Neural cell (in vitro differentiated cells): ENCODE measurements at regions not wholly inside any gene's neighbourhood (a gene's known extent, or its start where the extent isn't known, plus 50 kb on each side); places are given as distances from the start of the nearest gene placed in this dataset.

Source experiments
- H2AFZ ChIP-seq: fragments of 200-600, 300-800 bp; sonication (generic), shearing (Covaris generic); 2 replicates; pipeline ENCODE4 v1.6.0; 2014; ENCODE audit warnings: low read depth, mild to moderate bottlenecking, antibody characterized with exemption, low read length, moderate library complexity
- H3F3A ChIP-seq: fragments of 200-600 bp; shearing (Covaris generic); 2 replicates; pipeline ENCODE4 v1.6.1; 2016; ENCODE audit warnings: mild to moderate bottlenecking, moderate library complexity, mixed read lengths, antibody characterized with exemption, low read length; ENCODE audit not compliant: insufficient read depth, poor library complexity, severe bottlenecking
- H3K27ac ChIP-seq: fragments of 200-600, 300-800 bp; sonication (generic), shearing (Covaris generic); 2 replicates; pipeline ENCODE4 v1.5.1; 2014; ENCODE audit warnings: mild to moderate bottlenecking, low read length, moderate library complexity
- H3K27me3 ChIP-seq: fragments of 300-800, 200-600 bp; sonication (generic), shearing (Covaris generic); 2 replicates; pipeline ENCODE4 v1.6.0; 2014; ENCODE audit warnings: mild to moderate bottlenecking, low read depth, low read length, moderate library complexity; ENCODE audit not compliant: insufficient read depth
- H3K36me3 ChIP-seq: fragments of 300-800, 200-600 bp; sonication (generic), shearing (Covaris generic); 2 replicates; pipeline ENCODE4 v1.5.1; 2014; ENCODE audit warnings: mild to moderate bottlenecking, antibody characterized with exemption, low read length, moderate library complexity; ENCODE audit not compliant: insufficient read depth
- H3K4me2 ChIP-seq: fragments of 300-800, 200-600 bp; sonication (generic), shearing (Covaris generic); 2 replicates; pipeline ENCODE4 v1.6.0; 2014; ENCODE audit warnings: mild to moderate bottlenecking, low read length
- H3K4me3 ChIP-seq: fragments of 300-800, 200-600 bp; sonication (generic), shearing (Covaris generic); 2 replicates; pipeline ENCODE4 v1.5.1; 2014; ENCODE audit warnings: mild to moderate bottlenecking, low read length, moderate library complexity
- H3K79me2 ChIP-seq: fragments of 200-600 bp; shearing (Covaris generic); replicated peaks from 2 replicates; pipeline ENCODE4 v1.6.0; 2014; ENCODE audit warnings: mild to moderate bottlenecking, low read length, moderate library complexity; ENCODE audit not compliant: insufficient read depth
- H3K9ac ChIP-seq: fragments of 300-800, 200-600 bp; sonication (generic), shearing (Covaris generic); 2 replicates; pipeline ENCODE4 v1.6.1; 2016; ENCODE audit warnings: mild to moderate bottlenecking, low read length, mixed read lengths
- H3K9me2 ChIP-seq: fragments of 200-600 bp; shearing (Covaris generic); 2 replicates; pipeline ENCODE4 v1.6.1; 2016; ENCODE audit warnings: mild to moderate bottlenecking, low read length, mixed read lengths; ENCODE audit not compliant: insufficient read depth
- H3K9me3 ChIP-seq: fragments of 200-600, 300-800 bp; sonication (generic), shearing (Covaris generic); 2 replicates; pipeline ENCODE4 v1.6.1; 2016; ENCODE audit warnings: mild to moderate bottlenecking, mixed run types, low read length, moderate library complexity, mixed read lengths
- H4K20me1 ChIP-seq: fragments of 200-600 bp; shearing (Covaris generic); 2 replicates; pipeline ENCODE4 v1.6.1; 2016; ENCODE audit warnings: mild to moderate bottlenecking, mixed run types; ENCODE audit not compliant: insufficient read depth
- EP300 ChIP-seq: fragments of 450-650 bp; conservative IDR thresholded peaks from 2 replicates; pipeline ENCODE4 v1.6.1; 2014; ENCODE audit warnings: antibody characterized with exemption, mild to moderate bottlenecking, moderate library complexity; ENCODE audit not compliant: poor library complexity, severe bottlenecking
- EZH2 ChIP-seq: fragments of 200-600, 300-800 bp; shearing (Covaris generic), sonication (generic); IDR thresholded peaks from 2 replicates; pipeline ENCODE4 v1.6.1; 2014; ENCODE audit warnings: antibody characterized with exemption, low read length, borderline replicate concordance, mild to moderate bottlenecking; ENCODE audit not compliant: insufficient read depth, poor library complexity, severe bottlenecking
- MXI1 ChIP-seq: fragments of 450-650 bp; conservative IDR thresholded peaks from 2 replicates; pipeline ENCODE4 v1.6.1; 2014; ENCODE audit warnings: antibody characterized with exemption, mild to moderate bottlenecking; ENCODE audit not compliant: poor library complexity, severe bottlenecking
- POLR2AphosphoS5 ChIP-seq: IDR thresholded peaks from 2 replicates; pipeline ENCODE4 v1.6.1; 2012
- RAD21 ChIP-seq: fragments of 450-650 bp; conservative IDR thresholded peaks from 2 replicates; pipeline ENCODE4 v1.6.1; 2014; ENCODE audit warnings: antibody characterized with exemption, mild to moderate bottlenecking, moderate library complexity
- SMC3 ChIP-seq: fragments of 450-650 bp; conservative IDR thresholded peaks from 2 replicates; pipeline ENCODE4 v1.6.1; 2014; ENCODE audit warnings: antibody characterized with exemption, mild to moderate bottlenecking, moderate library complexity; ENCODE audit not compliant: poor library complexity
- TAF1 ChIP-seq: IDR thresholded peaks from 2 replicates; pipeline ENCODE4 v1.6.1; 2012; ENCODE audit warnings: low read depth
- TF ChIP-seq, protein P1 (sequence below): fragments of 450-650 bp; IDR thresholded peaks from 2 replicates; pipeline ENCODE4 v1.5.1; 2014; ENCODE audit warnings: antibody characterized with exemption, mild to moderate bottlenecking, moderate library complexity; ENCODE audit not compliant: poor library complexity, severe bottlenecking
- TF ChIP-seq, protein P2 (sequence below): IDR thresholded peaks from 2 replicates; pipeline ENCODE4 v1.6.1; 2012; ENCODE audit warnings: borderline replicate concordance

DNA sequence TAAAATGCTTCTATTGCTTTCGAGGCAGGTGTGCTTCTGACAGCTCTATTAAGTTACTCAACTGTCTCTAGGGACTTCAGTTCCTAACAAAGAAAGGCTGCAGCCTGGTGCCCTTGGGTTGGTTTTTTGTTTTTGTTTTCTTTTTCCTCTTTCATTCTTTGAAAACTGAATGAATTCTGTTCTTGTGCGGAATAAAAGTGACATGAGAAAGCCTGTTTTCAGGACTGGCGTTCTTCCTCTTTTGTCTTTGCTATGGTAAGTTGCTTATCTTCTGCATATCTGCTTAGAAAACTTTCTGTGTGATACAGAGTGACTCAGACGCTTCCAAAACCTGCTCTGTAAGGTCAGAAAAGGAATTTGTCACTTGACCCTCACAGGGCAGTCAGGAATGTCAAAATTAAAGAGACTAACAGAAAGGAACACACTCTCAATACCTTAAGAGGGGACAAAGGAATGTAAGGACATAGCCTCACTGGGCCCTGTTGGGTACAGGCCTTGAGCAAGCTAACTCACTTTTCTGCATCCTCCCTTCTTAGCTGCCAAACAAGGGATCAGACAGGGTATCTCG lies 56.2 kb upstream of the NHSL1 start:
- Histone ChIP-seq H3K79me2 (peaks cover 25% of the 10 kb centered on the region), H3K27me3 (no peaks in the 10 kb centered on the region), H3K4me2 (no peak overlapping the region), H4K20me1 (no peaks in the 10 kb centered on the region), H3F3A (no peaks in the 10 kb centered on the region), H3K27ac (no peak overlapping the region), H3K4me3 (no peak overlapping the region), H3K36me3 (no peaks in the 10 kb centered on the region), H2AFZ (no peak overlapping the region), H3K9ac (no peak overlapping the region), H3K9me3 (no peaks in the 10 kb centered on the region), H3K9me2 (no peaks in the 10 kb centered on the region)
- no peak for TF ChIP-seq RAD21
- no peak for TF ChIP-seq MXI1
- TF ChIP-seq, protein P1, sequence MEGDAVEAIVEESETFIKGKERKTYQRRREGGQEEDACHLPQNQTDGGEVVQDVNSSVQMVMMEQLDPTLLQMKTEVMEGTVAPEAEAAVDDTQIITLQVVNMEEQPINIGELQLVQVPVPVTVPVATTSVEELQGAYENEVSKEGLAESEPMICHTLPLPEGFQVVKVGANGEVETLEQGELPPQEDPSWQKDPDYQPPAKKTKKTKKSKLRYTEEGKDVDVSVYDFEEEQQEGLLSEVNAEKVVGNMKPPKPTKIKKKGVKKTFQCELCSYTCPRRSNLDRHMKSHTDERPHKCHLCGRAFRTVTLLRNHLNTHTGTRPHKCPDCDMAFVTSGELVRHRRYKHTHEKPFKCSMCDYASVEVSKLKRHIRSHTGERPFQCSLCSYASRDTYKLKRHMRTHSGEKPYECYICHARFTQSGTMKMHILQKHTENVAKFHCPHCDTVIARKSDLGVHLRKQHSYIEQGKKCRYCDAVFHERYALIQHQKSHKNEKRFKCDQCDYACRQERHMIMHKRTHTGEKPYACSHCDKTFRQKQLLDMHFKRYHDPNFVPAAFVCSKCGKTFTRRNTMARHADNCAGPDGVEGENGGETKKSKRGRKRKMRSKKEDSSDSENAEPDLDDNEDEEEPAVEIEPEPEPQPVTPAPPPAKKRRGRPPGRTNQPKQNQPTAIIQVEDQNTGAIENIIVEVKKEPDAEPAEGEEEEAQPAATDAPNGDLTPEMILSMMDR, result no peak
- no peak for TF ChIP-seq EZH2
- TF ChIP-seq EP300, result no peak
- TF ChIP-seq POLR2AphosphoS5, result no peak
- TF ChIP-seq SMC3, result no peak
- TF ChIP-seq TAF1, result no peak
- TF ChIP-seq, protein P2, sequence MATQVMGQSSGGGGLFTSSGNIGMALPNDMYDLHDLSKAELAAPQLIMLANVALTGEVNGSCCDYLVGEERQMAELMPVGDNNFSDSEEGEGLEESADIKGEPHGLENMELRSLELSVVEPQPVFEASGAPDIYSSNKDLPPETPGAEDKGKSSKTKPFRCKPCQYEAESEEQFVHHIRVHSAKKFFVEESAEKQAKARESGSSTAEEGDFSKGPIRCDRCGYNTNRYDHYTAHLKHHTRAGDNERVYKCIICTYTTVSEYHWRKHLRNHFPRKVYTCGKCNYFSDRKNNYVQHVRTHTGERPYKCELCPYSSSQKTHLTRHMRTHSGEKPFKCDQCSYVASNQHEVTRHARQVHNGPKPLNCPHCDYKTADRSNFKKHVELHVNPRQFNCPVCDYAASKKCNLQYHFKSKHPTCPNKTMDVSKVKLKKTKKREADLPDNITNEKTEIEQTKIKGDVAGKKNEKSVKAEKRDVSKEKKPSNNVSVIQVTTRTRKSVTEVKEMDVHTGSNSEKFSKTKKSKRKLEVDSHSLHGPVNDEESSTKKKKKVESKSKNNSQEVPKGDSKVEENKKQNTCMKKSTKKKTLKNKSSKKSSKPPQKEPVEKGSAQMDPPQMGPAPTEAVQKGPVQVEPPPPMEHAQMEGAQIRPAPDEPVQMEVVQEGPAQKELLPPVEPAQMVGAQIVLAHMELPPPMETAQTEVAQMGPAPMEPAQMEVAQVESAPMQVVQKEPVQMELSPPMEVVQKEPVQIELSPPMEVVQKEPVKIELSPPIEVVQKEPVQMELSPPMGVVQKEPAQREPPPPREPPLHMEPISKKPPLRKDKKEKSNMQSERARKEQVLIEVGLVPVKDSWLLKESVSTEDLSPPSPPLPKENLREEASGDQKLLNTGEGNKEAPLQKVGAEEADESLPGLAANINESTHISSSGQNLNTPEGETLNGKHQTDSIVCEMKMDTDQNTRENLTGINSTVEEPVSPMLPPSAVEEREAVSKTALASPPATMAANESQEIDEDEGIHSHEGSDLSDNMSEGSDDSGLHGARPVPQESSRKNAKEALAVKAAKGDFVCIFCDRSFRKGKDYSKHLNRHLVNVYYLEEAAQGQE, result no peak

DNA sequence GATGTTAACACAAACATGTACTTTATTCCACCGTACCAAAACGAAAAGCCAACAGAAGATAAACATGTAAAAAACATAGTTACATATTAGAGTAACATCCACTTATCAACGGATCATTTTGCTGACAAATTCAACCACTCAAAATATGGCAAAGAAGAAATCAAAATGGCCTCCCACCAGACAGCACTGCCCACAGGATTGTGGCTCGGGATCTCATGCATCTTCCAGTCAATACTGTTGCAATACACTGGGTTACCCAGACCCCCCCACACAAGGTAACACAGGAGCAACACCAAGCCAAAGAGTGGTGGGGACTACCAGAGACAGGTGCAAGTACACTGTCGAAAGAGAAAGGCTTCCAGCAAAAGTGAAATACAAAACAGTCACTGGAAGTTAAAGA lies 57.9 kb upstream of the NHSL1 start:
- TF ChIP-seq EZH2, result no peak
- TF ChIP-seq SMC3, result no peak
- TF ChIP-seq EP300, result no peak
- TF ChIP-seq, protein P2, result no peak
- TF ChIP-seq, protein P1, result no peak

More for the DNA sequence above, 57.9 kb upstream of the NHSL1 start:
- Histone ChIP-seq H3K9me2 (no peaks in the 10 kb centered on the region), H3K9ac (no peak overlapping the region), H3F3A (no peaks in the 10 kb centered on the region), H3K9me3 (no peaks in the 10 kb centered on the region), H3K27me3 (no peaks in the 10 kb centered on the region), H3K4me3 (no peak overlapping the region), H3K36me3 (no peaks in the 10 kb centered on the region), H3K27ac (no peak overlapping the region), H3K79me2 (peaks cover 34% of the 10 kb centered on the region), H3K4me2 (no peak overlapping the region), H4K20me1 (no peaks in the 10 kb centered on the region), H2AFZ (no peak overlapping the region)
